NCI-H2227 treated with DMSO at 0.1 percent for 48 hours (cell line): ENCODE measurements at regions not wholly inside any gene's neighbourhood (a gene's known extent, or its start where the extent isn't known, plus 50 kb on each side); places are given as distances from the start of the nearest gene placed in this dataset.

Source experiments
- DNase-seq: peaks from one replicate; lab custom pipeline; 2025; lab: John Stamatoyannopoulos, UW

DNA sequence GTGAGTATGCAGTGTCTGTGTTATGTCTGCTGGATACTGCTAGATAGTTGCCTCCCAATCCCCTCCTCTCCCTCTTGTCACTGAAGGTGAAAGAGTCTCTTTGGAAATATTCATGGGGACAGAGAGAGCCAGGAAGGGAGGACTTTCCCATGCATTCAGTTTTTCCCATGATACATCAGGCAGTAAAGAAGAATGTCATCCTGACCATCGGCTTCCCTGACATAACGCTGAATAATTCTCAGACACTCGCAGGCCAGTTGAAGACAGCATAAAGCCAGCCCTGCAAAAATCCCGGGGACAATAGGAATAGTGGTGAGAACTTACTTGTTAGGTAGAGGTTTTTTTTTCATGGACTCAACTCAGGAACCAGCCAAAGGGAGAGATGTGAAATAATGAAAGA is 58.1 kb downstream of the KLF4 start:
- no peak for DNase-seq

DNA sequence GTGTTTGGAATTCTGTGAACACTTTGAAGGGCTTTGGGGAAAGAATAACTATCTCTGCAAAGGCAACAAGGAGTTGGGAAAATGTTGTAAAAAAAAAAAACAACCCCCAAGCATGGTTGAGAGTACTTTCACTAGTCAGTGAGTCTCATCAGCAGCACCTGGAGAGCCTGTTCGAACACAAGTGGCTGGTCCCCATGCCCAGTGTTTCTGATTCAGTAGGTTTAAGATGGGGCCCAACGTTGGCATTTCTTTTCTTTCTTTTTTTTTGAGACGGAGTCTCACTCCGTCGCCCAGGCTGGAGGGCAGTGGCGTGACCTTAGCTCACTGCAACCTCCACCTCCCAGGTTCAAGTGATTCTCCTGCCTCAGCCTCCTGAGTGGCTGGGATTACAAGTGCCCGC is 59.5 kb downstream of the KLF4 start:
- no peak for DNase-seq

DNA sequence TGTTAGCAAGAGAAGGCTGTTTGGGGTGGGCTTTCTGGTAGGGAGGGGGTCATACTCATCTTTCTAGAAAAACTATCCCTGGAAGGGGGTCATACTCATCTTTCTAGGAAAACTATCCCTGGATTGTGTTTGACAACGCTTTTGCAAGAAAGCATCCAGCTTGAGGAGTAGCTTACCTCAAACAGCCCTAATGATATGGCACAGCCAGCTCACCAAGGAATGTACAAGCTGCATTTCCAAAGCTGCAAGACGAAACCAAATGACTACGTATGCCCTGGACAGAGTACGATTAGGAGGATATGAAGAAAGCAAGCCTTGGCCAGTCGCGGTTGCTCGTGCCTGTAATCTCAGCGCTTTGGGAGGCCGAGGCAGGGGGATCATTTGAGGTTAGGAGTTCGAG is 63.4 kb downstream of the KLF4 start:
- no peak for DNase-seq

DNA sequence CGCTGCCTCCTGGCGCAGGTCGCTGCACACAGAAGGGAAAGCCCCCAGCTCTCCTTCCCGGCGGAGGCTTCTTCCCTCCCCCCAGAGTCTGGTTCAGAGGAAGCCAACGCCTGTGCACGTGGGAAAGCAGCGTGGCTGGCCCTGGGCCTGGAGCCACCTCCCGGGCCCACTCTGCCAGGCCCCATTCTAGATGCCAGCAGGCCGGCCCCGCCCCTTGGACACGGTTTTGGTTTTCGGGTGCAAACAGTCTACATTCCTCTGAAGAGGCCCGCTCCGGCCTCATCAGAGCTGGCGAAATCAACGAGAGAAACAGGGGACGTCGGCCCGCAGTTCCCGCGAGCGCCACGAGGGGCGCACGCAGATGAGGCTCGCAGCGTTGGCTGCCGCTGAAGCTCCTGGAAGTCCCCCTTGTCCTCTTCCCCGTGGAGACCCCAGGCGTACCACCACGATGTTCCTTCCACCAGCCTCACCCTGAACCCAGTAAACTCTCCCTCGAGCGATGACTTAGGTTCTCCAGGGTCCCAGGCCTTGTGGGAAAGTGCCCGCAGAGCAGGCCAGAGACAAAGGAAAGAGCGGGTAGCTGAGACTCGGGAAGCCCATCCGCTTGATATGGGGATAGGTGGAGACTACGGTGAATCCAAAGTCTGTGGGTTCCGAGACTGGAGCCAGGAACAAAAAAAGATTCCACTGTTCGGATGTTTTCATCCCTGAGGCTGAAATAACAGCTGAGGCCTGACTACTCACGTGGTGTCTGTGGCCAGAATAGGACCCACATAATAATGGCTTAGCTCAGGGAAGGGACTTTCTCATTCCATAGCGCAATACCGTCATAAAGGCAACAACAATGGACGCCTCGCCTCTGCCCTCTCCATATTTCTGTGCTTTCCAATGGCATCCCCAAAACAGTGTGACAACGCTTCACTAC is 64.2 kb downstream of the KLF4 start:
- no peak for DNase-seq

DNA sequence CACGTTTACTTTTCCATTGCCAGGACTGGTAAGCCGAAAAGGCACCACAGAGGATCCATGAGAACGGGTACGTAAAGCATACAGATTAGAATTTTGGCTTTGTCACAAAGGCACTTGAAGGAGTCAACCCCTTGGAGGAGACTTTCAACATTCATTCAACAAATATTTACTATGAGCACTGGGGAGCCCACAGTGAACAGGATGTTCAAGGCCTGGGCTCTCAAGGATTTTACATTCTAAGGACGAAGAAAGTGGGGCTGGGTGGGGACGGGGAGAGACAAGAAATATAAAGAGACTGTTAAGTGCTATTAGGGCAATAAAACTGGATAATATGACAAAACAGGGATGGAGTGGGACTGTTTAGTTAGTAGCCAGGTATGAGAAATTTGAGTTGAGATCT is 66.0 kb downstream of the KLF4 start:
- DNase-seq, result no peak

DNA sequence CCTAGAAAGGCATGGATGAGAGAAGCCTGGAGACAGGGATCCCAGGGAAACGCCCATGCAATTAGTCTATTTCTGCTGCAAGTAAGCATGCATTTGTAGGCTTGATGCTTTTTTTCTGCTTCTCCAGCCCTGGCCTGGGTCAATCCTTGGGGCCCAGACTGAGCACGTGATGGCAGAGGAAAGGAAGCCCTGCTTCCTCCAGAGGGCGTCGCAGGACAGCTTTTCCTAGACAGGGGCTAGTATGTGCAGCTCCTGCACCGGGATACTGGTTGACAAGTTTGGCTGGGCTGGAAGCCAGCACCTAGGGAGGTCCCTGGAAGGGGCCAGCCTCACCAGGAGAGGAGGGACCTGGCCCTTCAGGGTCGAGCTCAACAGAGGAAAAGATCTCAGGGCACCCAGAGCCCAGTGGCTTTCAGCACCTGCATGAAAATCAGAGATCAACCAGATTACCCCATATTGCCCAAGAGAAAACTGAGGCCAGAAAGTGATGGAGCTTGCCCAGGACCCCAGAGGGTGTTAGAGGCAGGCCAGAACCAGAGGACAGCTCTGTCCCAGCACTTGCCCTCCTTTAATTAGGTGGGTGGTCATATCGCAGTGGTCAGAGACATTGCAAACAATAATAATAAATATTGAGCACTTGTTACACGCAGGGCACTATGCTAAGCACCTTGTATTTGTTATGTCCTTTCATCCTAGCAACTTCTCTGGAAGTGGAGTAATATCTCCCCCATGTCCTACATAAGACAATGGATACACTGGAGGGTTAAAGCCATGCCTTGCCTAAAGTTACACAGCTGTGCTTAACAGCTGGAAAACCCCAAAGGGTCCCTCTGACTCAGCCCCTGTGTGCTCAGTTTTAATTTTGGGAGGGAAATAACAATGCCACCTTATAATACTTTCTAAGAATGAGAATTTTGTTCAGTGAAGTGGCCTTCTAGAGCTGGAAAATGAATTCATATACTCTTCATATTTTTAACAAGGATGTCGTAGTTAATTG is 67.1 kb downstream of the KLF4 start:
- DNase-seq, result no peak

DNA sequence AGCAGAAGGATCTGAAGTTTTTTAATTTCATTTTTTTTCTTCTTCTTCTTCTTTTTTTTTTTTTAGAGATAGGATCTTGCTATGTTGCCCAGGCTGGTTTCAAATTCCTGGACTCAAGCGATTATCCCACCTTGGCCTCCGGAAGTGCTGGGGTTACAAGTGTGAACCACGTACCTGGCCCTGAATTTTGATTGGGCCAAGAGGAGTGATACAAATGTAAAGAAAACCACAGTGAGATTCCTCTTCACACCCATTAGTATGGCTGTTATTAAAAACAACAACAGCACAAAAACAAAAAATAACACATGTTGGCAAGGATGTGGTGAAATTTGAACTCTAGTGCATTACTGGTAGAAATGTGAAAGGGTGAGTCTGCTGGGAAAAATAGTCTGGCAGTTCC is 79.1 kb downstream of the KLF4 start:
- DNase-seq, result no peak

DNA sequence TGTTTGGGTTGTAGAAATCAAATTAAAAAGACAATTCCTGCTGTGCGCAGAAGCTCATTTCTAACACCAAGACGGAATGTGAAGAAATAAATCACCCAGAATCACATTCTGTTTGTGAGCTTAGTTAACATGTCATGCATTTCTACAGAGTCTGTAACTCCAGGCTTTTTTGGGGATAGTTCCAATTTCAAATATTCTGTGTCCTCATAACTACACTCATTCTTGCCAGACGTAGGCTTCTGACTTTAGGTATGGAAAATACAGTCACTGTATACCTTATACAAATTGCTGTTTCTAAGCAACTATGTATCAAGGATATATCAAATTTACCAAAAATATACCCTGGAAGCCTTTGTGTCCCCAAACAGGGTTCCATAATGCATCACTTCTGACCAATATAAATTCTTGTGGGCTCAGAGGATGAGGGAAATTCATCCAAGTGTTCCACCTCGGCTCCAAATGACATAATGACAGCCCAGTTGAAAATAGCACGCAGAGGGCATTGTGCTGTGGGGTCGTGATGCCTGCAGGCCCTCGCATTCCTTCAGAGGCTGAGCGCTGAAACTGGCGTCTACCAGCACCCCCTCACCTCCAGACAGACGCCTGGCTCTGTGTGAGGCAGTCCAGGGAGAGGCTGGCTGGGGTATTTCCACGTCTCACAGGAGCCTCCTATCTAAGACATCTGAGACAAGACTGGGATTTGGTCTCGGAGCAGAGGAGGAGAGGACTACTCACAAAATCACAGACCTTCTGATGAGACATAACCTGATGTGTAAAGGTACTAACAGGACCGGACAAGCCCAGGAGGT is 79.8 kb downstream of the KLF4 start:
- DNase-seq, result no peak

DNA sequence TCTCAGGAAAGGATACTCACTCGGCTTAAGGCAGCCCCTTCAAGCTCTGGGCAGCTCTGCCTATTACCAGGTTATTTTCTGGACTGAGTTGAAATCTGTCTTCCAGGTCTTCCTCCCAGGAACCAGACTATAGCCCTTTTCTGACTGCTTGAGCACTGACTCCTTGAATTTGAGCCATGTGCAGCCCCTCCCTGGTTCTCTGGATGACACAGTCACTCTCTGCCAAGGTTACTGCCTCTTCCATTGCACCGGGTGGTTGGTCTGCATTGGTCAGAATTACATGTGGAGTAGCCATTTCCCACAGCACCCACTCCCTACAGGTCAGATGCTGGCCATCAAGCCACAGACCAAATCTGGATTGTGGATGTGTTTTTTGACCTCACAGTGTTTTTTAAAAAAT is 81.9 kb downstream of the KLF4 start:
- no peak for DNase-seq

DNA sequence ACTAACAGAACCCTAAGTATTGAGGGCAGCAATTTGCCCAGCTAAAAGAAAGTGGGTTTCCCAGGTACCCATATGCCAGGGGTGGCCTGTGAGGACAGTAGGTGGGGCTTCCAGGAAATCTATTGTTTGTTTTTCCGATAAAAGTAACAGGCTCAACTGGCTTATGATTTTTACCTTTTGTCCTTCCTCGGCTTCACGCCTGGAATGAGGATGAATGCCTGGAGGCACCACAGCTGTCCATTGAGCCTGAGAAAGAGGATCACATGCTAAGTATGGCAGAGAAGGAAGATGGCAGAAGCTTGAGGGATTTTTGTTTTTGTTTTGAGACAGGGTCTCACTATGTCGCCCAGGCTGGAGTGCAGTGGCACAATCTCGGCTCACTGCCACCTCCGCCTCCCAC is 84.1 kb downstream of the KLF4 start:
- no peak for DNase-seq

DNA sequence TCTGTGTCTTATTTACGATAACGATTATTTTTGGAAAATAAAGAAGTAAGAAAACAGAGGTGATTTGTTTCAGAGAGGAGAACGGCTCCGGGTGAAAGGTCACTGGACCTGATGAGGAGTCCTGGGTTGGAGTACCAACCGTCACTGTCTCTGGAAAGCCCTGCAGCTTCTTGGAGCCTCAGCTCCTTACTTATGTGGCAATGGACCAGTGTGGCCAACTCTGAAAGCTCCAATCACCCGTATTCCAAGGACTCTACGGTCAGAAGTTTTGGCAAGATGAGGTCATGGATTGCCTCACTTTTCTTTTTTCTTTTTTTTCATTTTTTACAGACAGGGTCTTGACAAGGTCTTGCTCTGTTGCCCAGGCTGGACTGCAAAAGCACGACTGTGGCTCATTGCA is 84.8 kb downstream of the KLF4 start:
- no peak for DNase-seq

DNA sequence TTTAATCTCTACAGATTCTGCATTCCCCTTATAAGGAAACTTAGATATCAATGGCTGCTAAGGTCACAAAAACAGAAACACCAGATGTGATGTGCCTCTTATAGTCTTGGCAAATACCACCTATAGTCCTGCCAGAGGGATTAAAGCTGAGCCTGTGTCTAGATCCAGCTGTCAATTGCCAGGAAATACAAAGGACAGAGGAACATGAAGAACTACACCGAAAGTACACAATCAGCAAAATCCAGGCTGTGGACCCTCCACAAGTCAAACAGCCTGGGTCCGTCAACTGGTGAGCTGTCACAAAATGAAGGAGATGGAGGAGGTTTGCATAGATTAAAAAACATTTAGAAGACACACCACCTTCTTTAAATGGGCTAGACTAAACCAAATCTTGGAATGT is 85.4 kb downstream of the KLF4 start:
- DNase-seq, result no peak

DNA sequence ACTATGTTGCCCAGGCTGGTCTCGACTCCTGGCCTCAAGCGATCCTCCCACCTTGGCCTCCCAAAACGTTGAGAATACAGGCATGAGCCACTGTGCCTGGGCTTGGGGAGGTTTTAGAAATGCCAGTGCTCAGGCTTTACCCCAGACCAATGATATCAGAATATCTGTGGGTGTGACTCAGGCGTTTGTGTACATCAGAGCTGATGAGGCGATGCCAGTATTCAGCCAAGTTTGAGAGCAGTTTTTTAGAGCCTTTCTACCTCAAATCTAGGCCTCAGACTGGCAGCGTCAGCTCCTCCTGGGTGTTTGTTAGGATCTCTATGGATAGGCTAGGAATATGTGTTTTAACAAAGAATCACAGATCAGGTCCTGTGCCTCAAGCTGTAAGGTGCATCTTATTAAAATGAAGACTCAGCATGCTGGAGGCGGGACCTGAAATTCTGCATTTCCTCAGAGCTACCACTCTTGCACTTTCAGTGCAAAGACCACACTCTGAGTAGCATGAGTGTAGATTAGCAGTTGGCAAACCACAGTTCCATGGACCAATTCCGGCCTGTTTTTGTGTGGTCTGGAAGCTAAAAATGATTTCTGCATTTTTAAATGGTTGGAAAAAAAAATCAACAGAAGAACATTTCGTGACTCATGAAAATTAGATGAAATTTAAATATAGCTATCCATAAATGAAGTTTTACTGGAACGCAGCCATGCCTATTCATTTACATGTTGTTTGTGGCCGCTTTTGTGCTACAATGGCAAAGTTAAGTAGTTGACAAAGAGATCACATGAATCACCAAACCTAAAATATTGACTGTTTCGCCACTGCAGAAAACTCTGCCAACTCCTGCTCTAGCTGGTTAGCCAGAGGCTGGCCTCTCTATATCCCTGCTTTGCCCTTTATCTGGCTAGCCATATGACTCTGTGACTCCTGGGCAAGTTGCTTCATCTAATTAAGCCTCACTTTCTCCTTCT is 92.2 kb downstream of the KLF4 start:
- no peak for DNase-seq

DNA sequence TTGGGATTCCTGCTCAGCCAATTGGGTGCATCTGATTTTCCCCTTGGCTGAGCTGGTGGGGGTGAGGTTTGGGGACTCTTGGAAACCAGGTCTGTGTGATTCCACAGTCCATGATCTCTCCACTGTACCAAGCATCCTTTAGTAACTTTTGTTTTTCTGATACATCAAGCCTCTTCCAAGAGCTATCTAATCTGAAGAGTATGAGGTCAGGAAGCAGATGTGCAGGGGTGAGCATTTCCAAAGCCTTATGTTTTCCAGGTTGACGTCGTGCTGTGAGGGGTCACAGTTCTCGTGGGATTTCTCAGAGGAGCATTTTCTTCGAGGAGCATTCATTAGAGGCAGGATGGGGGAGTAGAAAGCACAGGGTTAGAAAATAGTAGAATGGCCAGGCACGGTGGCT is 95.3 kb downstream of the KLF4 start:
- DNase-seq, result peak; percentile 0

DNA sequence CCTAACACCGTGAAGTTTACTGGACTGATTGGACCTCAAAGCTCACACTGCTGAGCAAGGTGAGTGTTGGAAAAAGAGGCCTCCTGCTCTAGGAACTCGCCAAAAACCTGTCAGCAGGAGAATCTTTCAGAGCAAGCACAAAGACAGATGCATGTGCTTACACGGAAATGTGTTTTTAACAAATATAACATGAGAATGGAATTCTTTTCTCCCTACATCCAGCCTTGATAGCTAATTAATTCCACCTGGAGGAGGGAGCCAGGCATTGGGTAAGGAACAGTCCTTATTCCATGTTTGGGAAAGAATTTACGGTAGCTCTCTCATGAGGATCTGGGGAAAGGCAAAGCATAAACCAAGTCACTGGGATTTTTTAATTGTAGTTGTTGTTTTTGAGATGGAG is 98.8 kb downstream of the KLF4 start:
- DNase-seq, result no peak

DNA sequence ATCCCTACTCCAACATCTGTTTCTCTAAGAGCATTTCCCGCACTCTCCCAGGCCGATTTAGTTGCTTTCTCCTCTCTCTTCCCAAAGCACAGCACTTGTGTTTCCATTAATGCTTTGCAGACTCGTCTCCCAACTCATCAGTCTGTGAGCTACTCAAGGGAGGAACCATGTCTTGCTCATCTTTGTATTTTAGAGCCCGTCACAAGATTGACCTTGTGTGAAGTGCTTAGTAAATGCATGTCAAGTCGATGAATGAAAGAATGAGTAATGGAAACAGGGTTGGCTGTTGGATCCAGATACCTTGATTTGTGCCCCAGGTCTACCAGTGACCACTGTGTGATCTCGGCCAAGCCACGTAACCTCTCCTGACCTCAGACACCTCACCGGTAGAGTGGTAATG is 99.3 kb downstream of the KLF4 start:
- DNase-seq, result no peak

DNA sequence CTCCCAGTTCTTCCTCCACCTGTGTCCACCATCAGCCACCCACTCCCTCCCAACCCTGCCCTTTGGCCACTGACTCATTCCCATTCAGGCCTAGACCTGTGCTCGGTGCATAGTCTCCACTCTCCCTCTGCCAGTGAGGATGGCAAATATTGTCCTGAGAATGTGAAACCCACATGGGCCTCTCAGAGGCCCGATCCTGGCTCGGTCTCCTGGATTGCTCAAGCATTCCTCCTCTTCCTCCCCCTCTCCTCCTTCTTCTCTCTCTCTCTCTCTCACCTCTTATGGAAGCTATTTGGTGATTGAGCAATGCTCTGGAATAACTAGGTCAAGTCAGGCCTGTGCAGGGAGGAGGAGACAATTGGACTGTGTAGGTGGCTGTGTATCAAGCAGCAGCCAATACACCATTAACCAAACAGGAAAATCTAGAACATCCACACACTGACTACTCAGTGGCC is 99.9 kb downstream of the KLF4 start:
- no peak for DNase-seq

DNA sequence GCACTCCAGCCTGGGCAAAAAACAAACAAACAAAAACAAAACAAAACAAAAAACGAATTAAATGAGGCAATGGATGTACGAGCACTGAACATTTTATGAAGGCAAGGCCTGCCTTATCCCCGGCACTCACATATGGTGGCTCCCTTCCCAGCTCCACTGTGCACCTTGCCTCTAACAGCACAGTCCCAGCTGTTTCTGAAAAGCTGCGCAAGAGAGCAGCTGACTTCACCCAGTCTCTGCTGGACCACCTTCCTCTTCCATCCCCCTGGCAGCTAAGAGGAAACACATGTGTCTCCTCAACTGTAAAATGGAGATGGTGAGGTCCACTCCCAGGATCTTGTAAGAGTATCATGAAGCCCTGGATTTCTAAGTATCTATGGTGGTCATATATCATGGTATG is 100.7 kb downstream of the KLF4 start:
- DNase-seq, result no peak

DNA sequence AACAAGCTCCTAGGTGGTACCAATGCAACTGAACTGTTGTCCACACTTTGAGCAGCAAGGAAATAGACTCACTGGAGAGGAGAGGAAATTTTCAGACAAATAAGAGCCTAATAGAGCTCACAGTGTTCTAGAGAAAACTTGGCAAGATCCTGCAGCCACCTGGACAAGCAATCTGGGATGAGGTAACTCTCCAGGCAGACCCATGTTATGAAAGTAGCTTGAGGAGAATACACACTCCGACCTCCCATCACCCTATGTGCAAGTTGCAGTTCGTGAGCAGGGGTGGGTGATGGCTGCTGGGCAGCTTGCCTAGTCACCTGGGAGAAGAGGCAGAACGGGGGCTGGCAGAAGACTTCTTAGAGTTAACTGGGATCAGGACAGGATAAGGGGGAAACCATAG is 102.2 kb downstream of the KLF4 start:
- DNase-seq, result no peak

DNA sequence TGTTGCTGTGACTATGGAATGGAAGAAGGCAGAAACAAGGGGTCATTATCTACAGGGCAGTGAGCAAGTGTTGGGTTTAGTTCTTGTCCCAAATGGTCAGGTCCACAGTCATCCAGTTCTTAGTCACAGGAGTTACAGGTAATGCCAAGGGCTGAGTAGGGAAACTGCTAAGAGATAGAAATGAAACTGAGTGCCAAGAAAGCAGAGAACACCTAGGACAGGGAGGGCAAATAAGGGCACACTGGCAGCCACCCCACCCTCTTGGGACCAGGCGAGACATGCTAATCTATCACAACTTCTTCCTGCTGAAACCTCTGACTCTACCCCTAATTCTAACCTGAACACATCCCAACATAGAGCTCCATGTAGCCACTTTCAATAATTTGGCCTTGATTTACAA is 103.2 kb downstream of the KLF4 start:
- DNase-seq, result no peak
